ENCODE measurements at regions not wholly inside any gene's neighbourhood (a gene's known extent, or its start where the extent isn't known, plus 50 kb on each side); places are given as distances from the start of the nearest gene placed in this dataset.
A peak's percentile ranks its signal among the peaks of the same experiment; 100 is the strongest.

DNA sequence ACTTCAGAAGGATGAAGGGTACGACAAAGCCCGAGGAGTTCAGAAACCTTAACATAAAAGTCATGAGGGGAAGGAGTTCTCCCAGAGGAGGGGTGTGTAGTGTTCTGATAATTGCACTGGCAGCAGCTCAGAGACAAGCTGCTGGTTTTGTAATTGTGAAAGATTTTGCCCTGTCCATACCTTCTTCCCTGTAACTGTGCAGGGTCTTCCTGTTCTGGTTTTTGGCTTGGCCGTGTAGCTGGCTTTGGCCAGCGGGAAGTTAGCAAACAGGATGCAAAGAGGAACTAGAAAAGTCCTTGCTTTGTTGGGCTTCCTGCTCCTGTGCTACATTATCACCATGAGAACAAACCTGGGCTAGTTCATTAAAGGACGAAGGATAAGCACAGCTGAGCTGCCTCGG lies 160.8 kb downstream of the LPIN1 start:
- TF ChIP-seq, protein P1, sequence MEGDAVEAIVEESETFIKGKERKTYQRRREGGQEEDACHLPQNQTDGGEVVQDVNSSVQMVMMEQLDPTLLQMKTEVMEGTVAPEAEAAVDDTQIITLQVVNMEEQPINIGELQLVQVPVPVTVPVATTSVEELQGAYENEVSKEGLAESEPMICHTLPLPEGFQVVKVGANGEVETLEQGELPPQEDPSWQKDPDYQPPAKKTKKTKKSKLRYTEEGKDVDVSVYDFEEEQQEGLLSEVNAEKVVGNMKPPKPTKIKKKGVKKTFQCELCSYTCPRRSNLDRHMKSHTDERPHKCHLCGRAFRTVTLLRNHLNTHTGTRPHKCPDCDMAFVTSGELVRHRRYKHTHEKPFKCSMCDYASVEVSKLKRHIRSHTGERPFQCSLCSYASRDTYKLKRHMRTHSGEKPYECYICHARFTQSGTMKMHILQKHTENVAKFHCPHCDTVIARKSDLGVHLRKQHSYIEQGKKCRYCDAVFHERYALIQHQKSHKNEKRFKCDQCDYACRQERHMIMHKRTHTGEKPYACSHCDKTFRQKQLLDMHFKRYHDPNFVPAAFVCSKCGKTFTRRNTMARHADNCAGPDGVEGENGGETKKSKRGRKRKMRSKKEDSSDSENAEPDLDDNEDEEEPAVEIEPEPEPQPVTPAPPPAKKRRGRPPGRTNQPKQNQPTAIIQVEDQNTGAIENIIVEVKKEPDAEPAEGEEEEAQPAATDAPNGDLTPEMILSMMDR (conservative IDR thresholded peaks at IDR 0.05; ENCODE audit: low read depth, low read length), result no peak
- H3K4me3 ChIP-seq (ENCODE audit: low read depth, low read length), result no peak overlapping the region
- DNase-seq (ENCODE audit: low read depth), result no peak

DNA sequence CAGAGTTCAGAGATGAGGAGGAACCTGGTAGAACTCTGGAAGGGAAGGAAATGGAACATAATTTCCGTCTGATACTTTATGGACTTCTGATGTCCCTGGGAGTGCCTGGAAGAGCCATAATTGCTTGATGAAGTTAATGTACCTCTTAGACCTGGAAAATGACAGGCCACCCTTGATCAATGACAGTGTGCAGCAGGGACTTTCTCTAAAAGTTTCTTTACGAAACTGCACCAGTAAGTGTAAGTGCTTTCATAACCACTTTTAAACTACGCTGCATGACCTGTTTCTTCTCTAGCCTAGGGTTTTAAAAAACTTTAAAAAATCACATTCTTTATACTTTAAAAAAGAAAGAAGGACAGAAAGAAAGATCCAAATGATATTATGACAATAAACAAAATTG lies 164.5 kb downstream of the LPIN1 start:
- no peak for DNase-seq (ENCODE audit: low read depth)
- TF ChIP-seq, protein P1 (conservative IDR thresholded peaks at IDR 0.05; ENCODE audit: low read depth, low read length), result no peak
- H3K4me3 ChIP-seq (ENCODE audit: low read depth, low read length), result no peak overlapping the region

DNA sequence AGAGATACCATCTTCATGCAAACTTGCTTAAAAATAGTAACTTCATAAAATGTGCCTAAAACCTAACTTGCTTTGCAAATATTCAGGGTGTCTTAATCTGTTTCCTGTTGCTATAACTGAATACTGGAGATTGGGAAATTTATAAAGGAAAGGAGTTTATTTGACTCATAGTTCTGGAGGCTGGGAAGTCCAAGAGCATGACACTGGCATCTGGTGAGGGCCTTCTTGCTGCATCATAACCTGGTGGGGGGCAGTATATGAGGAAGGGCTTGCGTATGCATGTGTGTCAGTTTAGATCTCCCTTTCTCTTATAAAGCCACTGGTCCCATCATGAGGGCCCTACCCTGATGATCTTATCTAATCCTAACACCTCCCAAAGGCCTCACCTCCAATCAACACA lies 166.5 kb downstream of the LPIN1 start:
- TF ChIP-seq, protein P1 (conservative IDR thresholded peaks at IDR 0.05; ENCODE audit: low read depth, low read length), result no peak
- DNase-seq (ENCODE audit: low read depth), result no peak
- no peak overlapping the region for H3K4me3 ChIP-seq (ENCODE audit: low read depth, low read length)

DNA sequence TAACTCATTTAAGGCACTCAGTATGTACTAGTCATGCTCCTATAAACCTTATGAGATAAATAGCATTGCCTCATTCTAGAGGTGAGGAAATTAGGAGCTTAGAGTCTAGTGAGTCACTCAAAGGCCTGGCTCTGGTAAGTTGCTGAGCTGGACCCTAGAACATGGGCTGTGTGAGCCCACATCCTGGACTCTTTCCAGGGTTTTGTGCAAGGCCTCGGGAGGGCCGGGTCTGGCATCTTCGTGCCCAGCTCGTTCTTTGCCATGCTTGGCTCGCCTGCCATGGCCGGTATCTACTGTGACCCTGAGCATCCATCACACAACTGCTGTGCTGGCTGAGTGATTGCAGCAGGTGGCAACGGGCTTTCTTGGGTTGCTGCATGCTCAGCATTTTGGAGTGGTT lies 168.0 kb downstream of the LPIN1 start:
- H3K4me3 ChIP-seq (ENCODE audit: low read depth, low read length), result no peak overlapping the region
- TF ChIP-seq, protein P1 (conservative IDR thresholded peaks at IDR 0.05; ENCODE audit: low read depth, low read length), result no peak
- peak; percentile 80 for DNase-seq (ENCODE audit: low read depth)

DNA sequence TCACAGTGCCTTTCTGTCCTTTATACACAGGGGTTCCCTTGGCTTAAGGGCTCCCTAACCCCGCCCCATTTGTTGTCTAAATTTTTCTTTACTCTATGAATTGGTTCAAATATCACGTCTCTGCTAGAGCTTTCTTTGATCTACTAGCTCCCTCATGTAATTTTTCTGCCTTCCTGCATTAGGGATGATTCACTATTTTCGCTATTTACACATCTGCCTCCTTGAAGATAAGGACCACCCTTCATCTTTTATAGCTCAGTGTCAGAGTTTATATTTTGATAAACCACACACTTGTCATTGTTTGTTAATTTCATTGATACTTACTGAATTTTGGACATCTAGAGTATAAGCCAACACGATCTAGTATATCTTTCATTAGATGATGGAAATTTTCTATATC lies 169.2 kb downstream of the LPIN1 start:
- TF ChIP-seq, protein P1 (conservative IDR thresholded peaks at IDR 0.05; ENCODE audit: low read depth, low read length), result no peak
- DNase-seq (ENCODE audit: low read depth), result no peak
- no peak overlapping the region for H3K4me3 ChIP-seq (ENCODE audit: low read depth, low read length)

DNA sequence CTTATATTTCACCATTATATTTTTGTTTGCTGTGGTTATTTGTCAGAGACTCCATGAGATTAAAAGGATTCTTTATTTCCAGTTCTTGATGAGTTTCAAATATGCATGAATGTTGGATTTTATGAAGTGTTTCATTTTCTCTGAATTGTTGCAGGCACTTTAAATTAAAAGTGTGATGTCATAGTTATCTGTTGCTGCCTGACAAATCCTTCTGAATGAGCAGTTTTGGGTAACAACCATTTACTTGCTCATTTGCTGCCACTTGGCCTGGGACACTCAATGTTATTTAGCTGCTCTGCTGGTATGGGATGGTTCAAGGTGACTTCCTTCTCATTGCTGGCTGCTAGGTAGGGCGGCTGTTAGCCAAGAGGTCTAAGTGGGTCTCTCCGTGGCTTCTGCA lies 173.5 kb downstream of the LPIN1 start:
- no peak overlapping the region for H3K4me3 ChIP-seq (ENCODE audit: low read depth, low read length)
- no peak for DNase-seq (ENCODE audit: low read depth)
- TF ChIP-seq, protein P1 (conservative IDR thresholded peaks at IDR 0.05; ENCODE audit: low read depth, low read length), result no peak

DNA sequence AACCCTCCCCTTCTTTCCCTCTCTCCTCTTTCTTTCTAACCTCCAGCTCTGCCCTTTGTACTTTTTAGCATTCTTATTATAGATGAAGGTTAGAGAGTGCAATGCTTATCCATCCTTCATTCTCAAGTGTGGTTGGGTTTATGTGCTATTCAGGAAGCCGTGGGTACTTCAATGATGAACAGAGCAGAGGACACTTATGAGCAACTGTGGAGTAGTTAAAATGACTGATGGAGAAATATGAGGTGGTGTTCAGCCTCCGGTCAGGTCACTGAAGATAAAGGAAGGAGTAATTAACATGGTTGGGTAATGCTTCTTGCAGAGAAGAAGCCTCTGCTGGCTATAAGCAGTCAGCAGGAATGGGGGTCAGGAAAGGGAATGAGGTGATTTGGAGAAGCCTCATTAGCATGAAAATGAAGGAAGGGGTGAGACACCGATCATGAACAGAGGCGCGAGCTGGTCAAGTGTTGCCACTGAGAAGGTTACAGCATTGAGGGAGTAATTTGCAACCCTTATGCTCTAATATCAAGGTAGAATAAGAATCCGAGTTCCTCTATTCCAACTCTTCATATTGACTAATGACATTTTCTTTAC lies 174.7 kb downstream of the LPIN1 start:
- TF ChIP-seq, protein P1 (conservative IDR thresholded peaks at IDR 0.05; ENCODE audit: low read depth, low read length), result no peak
- H3K4me3 ChIP-seq (ENCODE audit: low read depth, low read length), result no peak overlapping the region
- DNase-seq (ENCODE audit: low read depth), result no peak

Measured in epithelial cell of proximal tubule (primary cell).